22Rv1 (cell line): ENCODE measurements at regions not wholly inside any gene's neighbourhood (a gene's known extent, or its start where the extent isn't known, plus 50 kb on each side); places are given as distances from the start of the nearest gene placed in this dataset.

ENCODE experiments used
- CTCF ChIP-seq: fragments of 450-650 bp; IDR thresholded peaks from 2 replicates; pipeline ENCODE4 v1.5.1; 2017; ENCODE audit warnings: mild to moderate bottlenecking
- ZFX ChIP-seq: fragments of 450-650 bp; IDR thresholded peaks from 2 replicates; pipeline ENCODE4 v1.6.1; 2017; ENCODE audit warnings: antibody characterized with exemption, borderline replicate concordance

GRCh38 chr2:75292826-75293225 is 93.5 kb upstream of the TACR1 start:
- TF ChIP-seq CTCF (no peak), ZFX (no peak)
